Left lung (tissue), 4 donors: ENCODE measurements at regions not wholly inside any gene's neighbourhood (a gene's known extent, or its start where the extent isn't known, plus 50 kb on each side); places are given as distances from the start of the nearest gene placed in this dataset.

Experiments used
- ATAC-seq: fragments of 200-7000 bp; cut with Tn5 transposase; one replicate; pipeline ENCODE4 v1.9.1; 2020; ENCODE audit warnings: moderate library complexity
- DNase-seq, 4 donors: peaks; one replicate each; pipeline ENCODE4 v3.0.0-alpha.2; 2013 to 2020
- H3K27ac ChIP-seq, 2 donors: fragments of 200-600 bp; sonication (generic) in 1 of 2; one replicate each; pipeline versions ENCODE4 v1.5.0 to v1.8.0; 2020 to 2021
- H3K27me3 ChIP-seq, 2 donors: fragments of 200-600 bp; sonication (generic) in 1 of 2; one replicate each; pipeline versions ENCODE4 v1.5.0 to v1.8.0; 2020 to 2021
- H3K36me3 ChIP-seq, 2 donors: fragments of 200-600 bp; sonication (generic) in 1 of 2; one replicate each; pipeline versions ENCODE4 v1.5.0 to v1.8.0; 2020 to 2021
- H3K4me1 ChIP-seq, 2 donors: fragments of 200-600 bp; one replicate each; pipeline ENCODE4 v1.8.0; 2021
- H3K4me3 ChIP-seq, 2 donors: fragments of 200-600 bp; sonication (generic) in 1 of 2; one replicate each; pipeline versions ENCODE4 v1.5.0 to v1.8.0; 2020 to 2021; ENCODE audit warnings: mild to moderate bottlenecking in 1 of 2
- H3K9me3 ChIP-seq, 2 donors: fragments of 200-600 bp; sonication (generic) in 1 of 2; one replicate each; pipeline versions ENCODE4 v1.5.0 to v1.8.0; 2020 to 2021
- CTCF ChIP-seq, 2 donors: fragments of 200-600 bp; sonication (generic) in 1 of 2; IDR thresholded peaks; one replicate each; pipeline versions ENCODE4 v1.5.0 to v1.8.0; 2021; ENCODE audit warnings: antibody characterized with exemption in 2 of 2
- intact Hi-C, 2 donors: fragments of 100-400 bp; cut with DNase I; formaldehyde crosslinking; loops; one replicate each; pipeline versions ENCODE4 v1.11.2 to v1.14.2; 2022
- donor health status: DM: no; HTN: yes; CAD: no.
- donor health status: DM: no; HTN: no; CAD: no.

- Histone ChIP-seq H3K4me3 (no peak overlapping the region), H3K27me3 (no peaks in the 10 kb centered on the region), H3K9me3 (no peaks in the 10 kb centered on the region), H3K36me3 (no peaks in the 10 kb centered on the region), H3K4me1 (peaks cover 0 to 7% of the 10 kb centered on the region in 2 donors), H3K27ac (peak overlapping the region in 1 of 2 donors; percentile 39)
- no peak for TF ChIP-seq CTCF (IDR thresholded peaks at IDR 0.05)
- ATAC-seq (peak; percentile 8), DNase-seq (no peak)
- intact Hi-C loops = no loop called here
Observed at GRCh38 chr1:59025201-59025600, 241.4 kb upstream of the JUN start.

- intact Hi-C loops = no loop called here
- Histone ChIP-seq H3K4me3 (no peak overlapping the region), H3K27ac (peak overlapping the region in 1 of 2 donors; percentile 58), H3K4me1 (no peaks in the 10 kb centered on the region), H3K9me3 (no peaks in the 10 kb centered on the region), H3K27me3 (no peaks in the 10 kb centered on the region), H3K36me3 (no peaks in the 10 kb centered on the region)
- ATAC-seq (peak; percentile 70), DNase-seq (peak in 1 of 4 donors; percentile 67)
- no peak for TF ChIP-seq CTCF (IDR thresholded peaks at IDR 0.05)
Observed at GRCh38 chr1:59025898-59026426, 242.1 kb upstream of the JUN start.

GRCh38 chr1:59026472-59026948 lies 242.7 kb upstream of the JUN start:
- peak; percentile 14 for ATAC-seq
- intact Hi-C loops = no loop called here
- no peak for TF ChIP-seq CTCF (IDR thresholded peaks at IDR 0.05)
- no peaks in the 10 kb centered on the region for H3K4me1 ChIP-seq
- peak overlapping the region in 1 of 2 donors; percentile 58 for H3K27ac ChIP-seq
- H3K4me3 ChIP-seq = no peak overlapping the region
- DNase-seq = no peak
- no peaks in the 10 kb centered on the region for H3K36me3 ChIP-seq
- H3K9me3 ChIP-seq = no peaks in the 10 kb centered on the region
- no peaks in the 10 kb centered on the region for H3K27me3 ChIP-seq

- Histone ChIP-seq H3K4me1 (no peaks in the 10 kb centered on the region), H3K9me3 (no peaks in the 10 kb centered on the region), H3K4me3 (no peak overlapping the region), H3K36me3 (no peaks in the 10 kb centered on the region), H3K27ac (peak overlapping the region in 1 of 2 donors; percentile 58), H3K27me3 (no peaks in the 10 kb centered on the region)
- DNase-seq = no peak
- ATAC-seq = no peak
- TF ChIP-seq CTCF (IDR thresholded peaks at IDR 0.05) = no peak
- intact Hi-C loops = no loop called here
Observed at GRCh38 chr1:59027177-59027576, 243.3 kb upstream of the JUN start.

- DNase-seq (no peak), ATAC-seq (no peak)
- Histone ChIP-seq H3K4me1 (no peaks in the 10 kb centered on the region), H3K9me3 (no peaks in the 10 kb centered on the region), H3K27me3 (no peaks in the 10 kb centered on the region), H3K36me3 (no peaks in the 10 kb centered on the region), H3K27ac (no peak overlapping the region), H3K4me3 (no peak overlapping the region)
- TF ChIP-seq CTCF (IDR thresholded peaks at IDR 0.05) = no peak
- intact Hi-C loops = no loop called here
Observed at GRCh38 chr1:59028048-59028447, 244.2 kb upstream of the JUN start.
